MCF 10A (cell line): ENCODE measurements at regions not wholly inside any gene's neighbourhood (a gene's known extent, or its start where the extent isn't known, plus 50 kb on each side); places are given as distances from the start of the nearest gene placed in this dataset.

Source experiments
- BruUV-seq: library from RNA; stranded (reverse); fragments of 400-500 nt; replicated peaks from 2 replicates; lab custom pipeline; 2021; lab: Mats Ljungman, UMichigan
- CTCF ChIA-PET: fragments of 300-600 bp; sonication (Branson Sonifier 250); formaldehyde crosslinking; extraction: SDS; loops from one replicate; lab custom pipeline; 2021; ENCODE audit warnings: antibody characterized with exemption, inconsistent platforms; lab: Yijun Ruan, JAX
- POLR2A ChIA-PET: fragments of 300-600, 350-650 bp; sonication (Branson Sonifier 250); formaldehyde crosslinking; extraction: SDS; loops from one replicate; lab custom pipeline; 2020; ENCODE audit warnings: antibody characterized with exemption, inconsistent platforms; lab: Yijun Ruan, JAX
- DNase-seq: peaks from one replicate; pipeline ENCODE4 v3.0.0-alpha.2; 2018; ENCODE audit not compliant: unreplicated experiment
- H3K27ac Mint-ChIP-seq: one replicate; pipeline ENCODE4 v1.8.0; 2022; ENCODE audit warnings: mild to moderate bottlenecking, low read depth, mixed read lengths; ENCODE audit not compliant: unreplicated experiment
- H3K27me3 Mint-ChIP-seq: one replicate; pipeline ENCODE4 v1.8.0; 2022; ENCODE audit warnings: mixed read lengths; ENCODE audit not compliant: insufficient read depth, unreplicated experiment
- H3K36me3 Mint-ChIP-seq: one replicate; pipeline ENCODE4 v1.8.0; 2022; ENCODE audit warnings: mild to moderate bottlenecking, moderate library complexity, mixed read lengths; ENCODE audit not compliant: insufficient read depth, unreplicated experiment
- H3K4me1 Mint-ChIP-seq: one replicate; pipeline ENCODE4 v1.8.0; 2022; ENCODE audit warnings: mixed read lengths; ENCODE audit not compliant: insufficient read depth, unreplicated experiment
- H3K4me3 Mint-ChIP-seq: one replicate; pipeline ENCODE4 v1.8.0; 2022; ENCODE audit warnings: mild to moderate bottlenecking, moderate library complexity, mixed read lengths; ENCODE audit not compliant: unreplicated experiment
- H3K9me3 Mint-ChIP-seq: one replicate; pipeline ENCODE4 v1.8.0; 2022; ENCODE audit warnings: mixed read lengths; ENCODE audit not compliant: unreplicated experiment
- CTCF ChIP-seq: fragments of 200-600 bp; IDR thresholded peaks from one replicate; pipeline ENCODE4 v1.8.0; 2022; ENCODE audit warnings: antibody characterized with exemption, mild to moderate bottlenecking; ENCODE audit not compliant: unreplicated experiment
- intact Hi-C: fragments of 100-400 bp; cut with micrococcal nuclease; formaldehyde crosslinking; loops from 2 replicates; pipeline ENCODE4 v1.14.1; 2022

- Mint-ChIP-seq H3K4me1 (no peaks in the 10 kb centered on the region), H3K27ac (no peak overlapping the region), H3K9me3 (no peaks in the 10 kb centered on the region), H3K36me3 (no peaks in the 10 kb centered on the region), H3K4me3 (no peak overlapping the region), H3K27me3 (no peaks in the 10 kb centered on the region)
- intact Hi-C loops: no loop called here
- CTCF ChIA-PET: interaction anchor here (0.7 kb wide), 1 partner anchor 12 kb away, joined by 3 read pairs; no protein-coding TSS in a partner anchor
- TF ChIP-seq CTCF: no peak
- DNase-seq: no peak
- BruUV-seq: no TSS peak
- POLR2A ChIA-PET: no interaction called here
Measured at GRCh38 chr12:24421759-24422158, 472.3 kb upstream of the SOX5 start.

- H3K4me1 Mint-ChIP-seq: no peaks in the 10 kb centered on the region
- no peak for TF ChIP-seq CTCF
- no peaks in the 10 kb centered on the region for H3K27me3 Mint-ChIP-seq
- no peak overlapping the region for H3K4me3 Mint-ChIP-seq
- no TSS peak for BruUV-seq
- CTCF ChIA-PET: interaction anchor here (0.6 kb wide), 1 partner anchor 300 kb away, joined by 3 read pairs; no protein-coding TSS in a partner anchor
- POLR2A ChIA-PET: no interaction called here
- intact Hi-C loops: no loop called here
- DNase-seq: no peak
- H3K9me3 Mint-ChIP-seq: no peaks in the 10 kb centered on the region
- H3K27ac Mint-ChIP-seq: no peak overlapping the region
- no peaks in the 10 kb centered on the region for H3K36me3 Mint-ChIP-seq
Measured at GRCh38 chr12:24418157-24418556, 468.7 kb upstream of the SOX5 start.

DNA sequence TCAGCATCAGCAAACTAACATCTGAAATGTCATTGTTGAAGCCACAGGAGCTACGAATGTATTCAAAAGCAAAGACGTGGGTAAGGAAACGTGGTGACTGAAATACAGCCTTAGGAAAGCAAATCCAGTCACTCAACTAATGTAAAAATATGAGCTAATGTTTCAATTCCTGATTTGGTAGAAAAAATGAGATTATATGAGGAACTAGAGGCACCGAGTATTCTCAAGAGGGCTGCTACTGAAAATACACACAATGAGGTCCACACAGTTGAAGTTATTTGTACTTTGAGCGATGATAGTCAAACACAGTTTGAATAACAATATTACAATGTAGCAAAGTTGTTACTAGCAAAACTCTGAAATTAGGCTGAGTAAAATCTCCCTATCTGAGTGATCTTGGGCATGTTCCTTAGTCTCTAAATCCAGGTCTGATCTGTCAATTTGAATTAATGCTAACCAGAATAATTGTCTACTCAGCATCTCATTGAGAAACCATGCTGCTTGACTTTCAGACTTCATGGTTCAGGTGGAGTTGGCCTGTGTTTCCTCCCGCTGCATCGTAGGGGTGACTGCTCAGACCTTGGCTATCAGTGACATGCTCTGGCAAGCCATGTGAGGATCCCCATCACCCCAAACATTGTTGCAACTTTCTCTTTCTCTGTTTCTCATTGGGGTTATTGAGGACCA lies 467.1 kb upstream of the SOX5 start:
- DNase-seq: no peak
- Mint-ChIP-seq H3K4me3 (no peak overlapping the region), H3K36me3 (no peaks in the 10 kb centered on the region), H3K4me1 (no peaks in the 10 kb centered on the region), H3K9me3 (no peaks in the 10 kb centered on the region), H3K27me3 (no peaks in the 10 kb centered on the region), H3K27ac (no peak overlapping the region)
- intact Hi-C loops: no loop called here
- POLR2A ChIA-PET: interaction anchor here (1.0 to 1.3 kb wide), 2 partner anchors 13 to 39 kb away, joined by 3 to 4 read pairs; no protein-coding TSS in a partner anchor
- no peak for TF ChIP-seq CTCF
- no TSS peak for BruUV-seq
- CTCF ChIA-PET: interaction anchor here (0.7 to 0.8 kb wide), 2 partner anchors 9 to 10 kb away, joined by 3 read pairs; no protein-coding TSS in a partner anchor

- ChIA-PET CTCF (interaction anchor here (0.6 to 0.7 kb wide), 2 partner anchors 8 to 364 kb away, joined by 3 read pairs; no protein-coding TSS in a partner anchor), POLR2A (interaction anchor here (0.7 to 1.3 kb wide), 2 partner anchors 38 to 1164 kb away, joined by 3 read pairs; no protein-coding TSS in a partner anchor)
- TF ChIP-seq CTCF: no peak
- intact Hi-C loops: no loop called here
- Mint-ChIP-seq H3K36me3 (no peaks in the 10 kb centered on the region), H3K4me1 (no peaks in the 10 kb centered on the region), H3K4me3 (no peak overlapping the region), H3K27me3 (no peaks in the 10 kb centered on the region), H3K27ac (no peak overlapping the region), H3K9me3 (no peaks in the 10 kb centered on the region)
- no TSS peak for BruUV-seq
- no peak for DNase-seq
Measured at GRCh38 chr12:24415934-24416333, 466.5 kb upstream of the SOX5 start.
